ENCODE measurements at regions not wholly inside any gene's neighbourhood (a gene's known extent, or its start where the extent isn't known, plus 50 kb on each side); places are given as distances from the start of the nearest gene placed in this dataset.

DNA sequence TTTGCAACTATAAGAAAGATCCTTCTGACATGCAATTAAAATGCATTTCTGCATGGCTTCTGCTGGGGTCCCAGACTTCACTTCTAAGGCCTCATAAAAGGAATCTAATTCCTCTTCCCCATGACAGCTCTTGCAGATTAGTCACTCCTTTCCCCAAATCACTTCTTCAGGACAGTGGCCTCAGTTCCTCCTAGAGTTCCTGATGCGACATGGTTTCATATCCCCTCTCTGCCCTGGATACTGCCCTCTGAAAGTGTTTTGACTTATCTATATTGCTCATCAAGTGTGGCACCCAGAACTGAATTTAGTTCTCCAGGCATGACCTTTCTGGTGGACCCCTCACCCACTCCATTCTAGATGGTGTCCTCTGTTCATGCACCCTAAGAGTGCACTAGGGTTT lies 238.1 kb downstream of the FOXO1 start:
- intact Hi-C loops (cut with DNase I), result no loop called here
- ATAC-seq, result peak; percentile 49 to 68 (median 58)

DNA sequence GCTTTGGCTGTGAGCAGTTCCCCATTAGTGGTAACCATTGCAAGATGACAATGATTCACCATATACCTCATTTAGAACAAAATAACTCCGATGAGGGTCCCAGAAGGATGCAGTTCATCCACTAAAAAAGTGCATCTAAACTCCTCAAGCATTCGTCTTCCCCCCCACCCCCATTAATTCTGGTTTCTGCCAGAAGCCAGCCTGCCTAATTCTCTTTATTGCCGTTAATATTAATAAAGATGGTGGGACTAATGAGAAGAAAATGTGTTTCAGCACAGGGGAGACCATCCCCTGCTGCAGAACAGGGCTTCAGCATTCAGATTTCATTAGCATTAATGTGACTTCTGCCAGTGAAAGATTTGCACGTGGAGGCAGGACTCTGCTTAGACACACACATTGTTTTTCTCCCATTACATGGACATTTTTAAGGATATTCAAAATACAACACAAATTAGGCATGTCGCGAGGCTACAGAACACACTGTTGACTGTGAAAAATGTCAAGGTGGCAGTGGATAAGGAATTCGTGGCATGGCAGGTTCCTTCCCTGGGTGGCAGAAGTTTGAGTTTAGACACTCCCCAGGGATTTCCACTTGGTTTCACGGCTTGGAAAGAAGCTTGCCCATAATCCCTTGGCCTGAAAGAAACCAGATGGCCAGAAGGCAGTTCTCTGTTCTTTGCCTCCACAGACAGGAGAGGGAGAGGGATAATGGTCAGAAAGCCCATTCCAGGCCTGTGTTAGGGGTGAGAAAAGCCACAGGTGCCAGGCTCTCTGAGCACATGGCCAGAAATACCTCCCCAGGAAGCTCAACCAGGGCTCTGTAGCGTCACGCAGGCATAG lies 236.5 kb downstream of the FOXO1 start:
- intact Hi-C loops (cut with DNase I), result no loop called here
- H3K27me3 ChIP-seq, result no peaks in the 10 kb centered on the region
- no peak overlapping the region for H3K27ac ChIP-seq
- TF ChIP-seq POLR2A (IDR thresholded peaks at IDR 0.05), result no peak
- TF ChIP-seq, protein P1, sequence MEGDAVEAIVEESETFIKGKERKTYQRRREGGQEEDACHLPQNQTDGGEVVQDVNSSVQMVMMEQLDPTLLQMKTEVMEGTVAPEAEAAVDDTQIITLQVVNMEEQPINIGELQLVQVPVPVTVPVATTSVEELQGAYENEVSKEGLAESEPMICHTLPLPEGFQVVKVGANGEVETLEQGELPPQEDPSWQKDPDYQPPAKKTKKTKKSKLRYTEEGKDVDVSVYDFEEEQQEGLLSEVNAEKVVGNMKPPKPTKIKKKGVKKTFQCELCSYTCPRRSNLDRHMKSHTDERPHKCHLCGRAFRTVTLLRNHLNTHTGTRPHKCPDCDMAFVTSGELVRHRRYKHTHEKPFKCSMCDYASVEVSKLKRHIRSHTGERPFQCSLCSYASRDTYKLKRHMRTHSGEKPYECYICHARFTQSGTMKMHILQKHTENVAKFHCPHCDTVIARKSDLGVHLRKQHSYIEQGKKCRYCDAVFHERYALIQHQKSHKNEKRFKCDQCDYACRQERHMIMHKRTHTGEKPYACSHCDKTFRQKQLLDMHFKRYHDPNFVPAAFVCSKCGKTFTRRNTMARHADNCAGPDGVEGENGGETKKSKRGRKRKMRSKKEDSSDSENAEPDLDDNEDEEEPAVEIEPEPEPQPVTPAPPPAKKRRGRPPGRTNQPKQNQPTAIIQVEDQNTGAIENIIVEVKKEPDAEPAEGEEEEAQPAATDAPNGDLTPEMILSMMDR (IDR thresholded peaks at IDR 0.05), result no peak
- WGBS (ENCODE audit: insufficient coverage, low coverage, low lambda C conversion rate, missing lambda C conversion rate), result 89% methylated on average over 8 of the region's 10 CpGs
- DNase-seq, result no peak
- H3K36me3 ChIP-seq, result no peaks in the 10 kb centered on the region
- no peaks in the 10 kb centered on the region for H3K4me1 ChIP-seq
- H3K9me3 ChIP-seq, result no peaks in the 10 kb centered on the region
- H3K4me3 ChIP-seq, result no peak overlapping the region
- no peak for ATAC-seq

More for the DNA sequence above, 238.1 kb downstream of the FOXO1 start:
- Histone ChIP-seq H3K4me1 (no peaks in the 10 kb centered on the region), H3K36me3 (no peaks in the 10 kb centered on the region), H3K9me3 (no peaks in the 10 kb centered on the region), H3K4me3 (no peak overlapping the region), H3K27me3 (no peaks in the 10 kb centered on the region), H3K27ac (no peak overlapping the region)
- no CpG with 5 or more reads among the region's 1 CpG for WGBS (ENCODE audit: insufficient coverage, low coverage, low lambda C conversion rate, missing lambda C conversion rate)
- no peak for DNase-seq
- TF ChIP-seq POLR2A (IDR thresholded peaks at IDR 0.05), result no peak
- TF ChIP-seq, protein P1 (IDR thresholded peaks at IDR 0.05), result no peak

- Histone ChIP-seq H3K36me3 (no peaks in the 10 kb centered on the region), H3K4me1 (no peaks in the 10 kb centered on the region), H3K4me3 (no peak overlapping the region), H3K27me3 (no peaks in the 10 kb centered on the region), H3K9me3 (no peaks in the 10 kb centered on the region), H3K27ac (no peak overlapping the region)
- no peak for ATAC-seq
- no peak for DNase-seq
- intact Hi-C loops (cut with DNase I), result no loop called here
- WGBS (ENCODE audit: insufficient coverage, low coverage, low lambda C conversion rate, missing lambda C conversion rate), result 79% methylated on average over 5 of the region's 5 CpGs
- TF ChIP-seq POLR2A (IDR thresholded peaks at IDR 0.05), result no peak
- TF ChIP-seq, protein P1 (IDR thresholded peaks at IDR 0.05), result no peak
Observed at GRCh38 chr13:40432018-40432978, 234.1 kb downstream of the FOXO1 start.

- ATAC-seq, result no peak
- Histone ChIP-seq H3K27me3 (no peaks in the 10 kb centered on the region), H3K27ac (no peak overlapping the region), H3K36me3 (no peaks in the 10 kb centered on the region), H3K9me3 (no peaks in the 10 kb centered on the region), H3K4me1 (peaks cover 0 to 4% (median 0%) of the 10 kb centered on the region in 4 donors), H3K4me3 (no peak overlapping the region)
- TF ChIP-seq, protein P1 (IDR thresholded peaks at IDR 0.05), result no peak
- TF ChIP-seq POLR2A (IDR thresholded peaks at IDR 0.05), result no peak
- intact Hi-C loops (cut with DNase I), result no loop called here
- no peak for DNase-seq
- WGBS (ENCODE audit: insufficient coverage, low coverage, low lambda C conversion rate, missing lambda C conversion rate), result 66% methylated on average over 5 of the region's 6 CpGs
Observed at GRCh38 chr13:40433001-40433400, 233.4 kb downstream of the FOXO1 start.

Measured in right lobe of liver (tissue), 6 donors.